22Rv1 (cell line): ENCODE measurements at regions not wholly inside any gene's neighbourhood (a gene's known extent, or its start where the extent isn't known, plus 50 kb on each side); places are given as distances from the start of the nearest gene placed in this dataset.

Experiments
- CTCF ChIP-seq: fragments of 450-650 bp; IDR thresholded peaks from 2 replicates; pipeline ENCODE4 v1.5.1; 2017; ENCODE audit warnings: mild to moderate bottlenecking
- ZFX ChIP-seq: fragments of 450-650 bp; IDR thresholded peaks from 2 replicates; pipeline ENCODE4 v1.6.1; 2017; ENCODE audit warnings: antibody characterized with exemption, borderline replicate concordance

- no peak for TF ChIP-seq CTCF
- TF ChIP-seq ZFX: no peak
These were observed 1397.8 kb upstream of the RAG2 start for GRCh38 chr11:37995886-37996285.
